Astrocyte (in vitro differentiated cells and primary cell): ENCODE measurements at regions not wholly inside any gene's neighbourhood (a gene's known extent, or its start where the extent isn't known, plus 50 kb on each side); places are given as distances from the start of the nearest gene placed in this dataset.

Experiments used
- DNase-seq: peaks from one replicate; pipeline ENCODE4 v3.0.0-alpha.2; 2010; ENCODE audit warnings: low read depth
- FAIRE-seq: peaks from 2 replicates; lab custom pipeline; 2011; peaks lifted over from hg19 to GRCh38; lab: Jason Lieb, UNC
- H2AFZ ChIP-seq: 2 replicates; pipeline ENCODE4 v1.6.0; 2012; ENCODE audit warnings: low read depth, low read length, inconsistent platforms
- H3K27ac ChIP-seq: 2 replicates; pipeline ENCODE4 v1.5.1; 2011; ENCODE audit warnings: low read depth, low read length, inconsistent platforms
- H3K27me3 ChIP-seq: 2 replicates; pipeline ENCODE4 v1.6.0; 2011; ENCODE audit warnings: low read length, inconsistent platforms; ENCODE audit not compliant: insufficient read depth
- H3K36me3 ChIP-seq: 2 replicates; pipeline ENCODE4 v1.5.1; 2011; ENCODE audit warnings: low read length, inconsistent platforms; ENCODE audit not compliant: insufficient read depth
- H3K4me1 ChIP-seq: 2 replicates; pipeline ENCODE4 v1.5.1; 2011; ENCODE audit warnings: low read length, inconsistent platforms; ENCODE audit not compliant: insufficient read depth
- H3K4me2 ChIP-seq: 2 replicates; pipeline ENCODE4 v1.6.0; 2012; ENCODE audit warnings: low read length, inconsistent platforms
- H3K4me3 ChIP-seq: 2 replicates; pipeline ENCODE4 v1.5.1; 2011; ENCODE audit warnings: low read depth, mild to moderate bottlenecking, low read length, inconsistent platforms; ENCODE audit not compliant: insufficient read depth
- H3K79me2 ChIP-seq: 2 replicates; pipeline ENCODE4 v1.6.0; 2012; ENCODE audit warnings: mild to moderate bottlenecking, low read length, inconsistent platforms; ENCODE audit not compliant: insufficient read depth
- H3K9ac ChIP-seq: 2 replicates; pipeline ENCODE4 v1.6.0; 2012; ENCODE audit warnings: mild to moderate bottlenecking, low read length, inconsistent platforms
- H3K9me3 ChIP-seq: 2 replicates; pipeline ENCODE4 v1.5.1; 2012; ENCODE audit warnings: low read depth, mild to moderate bottlenecking, low read length, inconsistent platforms; ENCODE audit not compliant: insufficient read depth
- H4K20me1 ChIP-seq: 2 replicates; pipeline ENCODE4 v1.6.0; 2012; ENCODE audit warnings: low read length, inconsistent platforms; ENCODE audit not compliant: insufficient read depth
- H3K27ac Mint-ChIP-seq: one replicate; pipeline ENCODE4 v1.8.0; 2021; ENCODE audit warnings: mild to moderate bottlenecking, mixed read lengths; ENCODE audit not compliant: unreplicated experiment
- H3K27me3 Mint-ChIP-seq: one replicate; pipeline ENCODE4 v1.8.0; 2021; ENCODE audit warnings: low read depth, mixed read lengths; ENCODE audit not compliant: unreplicated experiment
- H3K36me3 Mint-ChIP-seq: one replicate; pipeline ENCODE4 v1.8.0; 2021; ENCODE audit warnings: low read depth, mixed read lengths; ENCODE audit not compliant: unreplicated experiment
- H3K4me1 Mint-ChIP-seq: one replicate; pipeline ENCODE4 v1.8.0; 2021; ENCODE audit warnings: low read depth, mixed read lengths; ENCODE audit not compliant: unreplicated experiment
- H3K4me3 Mint-ChIP-seq: one replicate; pipeline ENCODE4 v1.8.0; 2021; ENCODE audit warnings: mild to moderate bottlenecking, moderate library complexity, mixed read lengths; ENCODE audit not compliant: unreplicated experiment
- H3K9me3 Mint-ChIP-seq: one replicate; pipeline ENCODE4 v1.8.0; 2021; ENCODE audit warnings: mild to moderate bottlenecking, mixed read lengths; ENCODE audit not compliant: unreplicated experiment
- CTCF ChIP-seq: IDR thresholded peaks from 2 replicates; pipeline ENCODE4 v1.5.1; 2011; ENCODE audit warnings: low read depth, mild to moderate bottlenecking, inconsistent platforms, low read length, moderate library complexity; ENCODE audit not compliant: insufficient read depth
- EZH2 ChIP-seq: IDR thresholded peaks from 2 replicates; pipeline ENCODE4 v1.6.1; 2012; ENCODE audit warnings: mild to moderate bottlenecking, low read length, inconsistent platforms; ENCODE audit not compliant: insufficient read depth

- Histone ChIP-seq H3K4me3 (no peak overlapping the region), H2AFZ (no peak overlapping the region), H3K4me2 (no peak overlapping the region), H3K36me3 (no peaks in the 10 kb centered on the region), H3K27ac (no peak overlapping the region), H3K79me2 (no peaks in the 10 kb centered on the region), H3K9ac (no peak overlapping the region), H4K20me1 (no peaks in the 10 kb centered on the region), H3K27me3 (no peaks in the 10 kb centered on the region), H3K9me3 (no peaks in the 10 kb centered on the region), H3K4me1 (no peaks in the 10 kb centered on the region)
- no peak for DNase-seq
- Mint-ChIP-seq H3K27me3 (peaks cover 5% of the 10 kb centered on the region), H3K4me1 (peaks cover 8% of the 10 kb centered on the region), H3K9me3 (peaks cover 9% of the 10 kb centered on the region), H3K27ac (no peak overlapping the region), H3K36me3 (peaks cover 2% of the 10 kb centered on the region), H3K4me3 (no peak overlapping the region)
- TF ChIP-seq EZH2 (no peak), CTCF (no peak)
- FAIRE-seq, result no peak
These were observed 196.1 kb upstream of the GYPA start for GRCh38 chr4:144336633-144337032.

GRCh38 chr4:144338148-144338547, 197.6 kb upstream of the GYPA start:
- no peaks in the 10 kb centered on the region for H3K27me3 ChIP-seq
- Mint-ChIP-seq H3K4me3 (no peak overlapping the region), H3K27ac (no peak overlapping the region), H3K27me3 (peaks cover 10% of the 10 kb centered on the region), H3K4me1 (peaks cover 8% of the 10 kb centered on the region), H3K36me3 (peaks cover 2% of the 10 kb centered on the region), H3K9me3 (peaks cover 9% of the 10 kb centered on the region)
- H3K27ac ChIP-seq, result no peak overlapping the region
- H4K20me1 ChIP-seq, result no peaks in the 10 kb centered on the region
- H3K9ac ChIP-seq, result no peak overlapping the region
- H3K4me2 ChIP-seq, result no peak overlapping the region
- TF ChIP-seq CTCF (no peak), EZH2 (no peak)
- H3K4me3 ChIP-seq, result no peak overlapping the region
- no peak overlapping the region for H2AFZ ChIP-seq
- no peaks in the 10 kb centered on the region for H3K36me3 ChIP-seq
- H3K79me2 ChIP-seq, result no peaks in the 10 kb centered on the region
- FAIRE-seq (no peak), DNase-seq (no peak)
- no peaks in the 10 kb centered on the region for H3K9me3 ChIP-seq
- H3K4me1 ChIP-seq, result no peaks in the 10 kb centered on the region

GRCh38 chr4:144338834-144339233, 198.3 kb upstream of the GYPA start:
- Mint-ChIP-seq H3K9me3 (peaks cover 9% of the 10 kb centered on the region), H3K27me3 (peaks cover 10% of the 10 kb centered on the region), H3K4me1 (peaks cover 8% of the 10 kb centered on the region), H3K27ac (no peak overlapping the region), H3K4me3 (no peak overlapping the region), H3K36me3 (peaks cover 2% of the 10 kb centered on the region)
- H4K20me1 ChIP-seq, result no peaks in the 10 kb centered on the region
- H3K79me2 ChIP-seq, result no peaks in the 10 kb centered on the region
- H3K4me3 ChIP-seq, result no peak overlapping the region
- no peak overlapping the region for H3K4me2 ChIP-seq
- FAIRE-seq, result no peak
- no peak overlapping the region for H2AFZ ChIP-seq
- no peaks in the 10 kb centered on the region for H3K36me3 ChIP-seq
- no peak overlapping the region for H3K9ac ChIP-seq
- H3K27ac ChIP-seq, result no peak overlapping the region
- DNase-seq, result no peak
- no peaks in the 10 kb centered on the region for H3K4me1 ChIP-seq
- no peaks in the 10 kb centered on the region for H3K9me3 ChIP-seq
- H3K27me3 ChIP-seq, result no peaks in the 10 kb centered on the region
- TF ChIP-seq CTCF, result no peak
- no peak for TF ChIP-seq EZH2
